Astrocyte (in vitro differentiated cells and primary cell): ENCODE measurements at regions not wholly inside any gene's neighbourhood (a gene's known extent, or its start where the extent isn't known, plus 50 kb on each side); places are given as distances from the start of the nearest gene placed in this dataset.

ENCODE experiments used
- DNase-seq: peaks from one replicate; pipeline ENCODE4 v3.0.0-alpha.2; 2010; ENCODE audit warnings: low read depth
- FAIRE-seq: peaks from 2 replicates; lab custom pipeline; 2011; peaks lifted over from hg19 to GRCh38; lab: Jason Lieb, UNC
- H2AFZ ChIP-seq: 2 replicates; pipeline ENCODE4 v1.6.0; 2012; ENCODE audit warnings: low read depth, low read length, inconsistent platforms
- H3K27ac ChIP-seq: 2 replicates; pipeline ENCODE4 v1.5.1; 2011; ENCODE audit warnings: low read depth, low read length, inconsistent platforms
- H3K27me3 ChIP-seq: 2 replicates; pipeline ENCODE4 v1.6.0; 2011; ENCODE audit warnings: low read length, inconsistent platforms; ENCODE audit not compliant: insufficient read depth
- H3K36me3 ChIP-seq: 2 replicates; pipeline ENCODE4 v1.5.1; 2011; ENCODE audit warnings: low read length, inconsistent platforms; ENCODE audit not compliant: insufficient read depth
- H3K4me1 ChIP-seq: 2 replicates; pipeline ENCODE4 v1.5.1; 2011; ENCODE audit warnings: low read length, inconsistent platforms; ENCODE audit not compliant: insufficient read depth
- H3K4me2 ChIP-seq: 2 replicates; pipeline ENCODE4 v1.6.0; 2012; ENCODE audit warnings: low read length, inconsistent platforms
- H3K4me3 ChIP-seq: 2 replicates; pipeline ENCODE4 v1.5.1; 2011; ENCODE audit warnings: low read depth, mild to moderate bottlenecking, low read length, inconsistent platforms; ENCODE audit not compliant: insufficient read depth
- H3K79me2 ChIP-seq: 2 replicates; pipeline ENCODE4 v1.6.0; 2012; ENCODE audit warnings: mild to moderate bottlenecking, low read length, inconsistent platforms; ENCODE audit not compliant: insufficient read depth
- H3K9ac ChIP-seq: 2 replicates; pipeline ENCODE4 v1.6.0; 2012; ENCODE audit warnings: mild to moderate bottlenecking, low read length, inconsistent platforms
- H3K9me3 ChIP-seq: 2 replicates; pipeline ENCODE4 v1.5.1; 2012; ENCODE audit warnings: low read depth, mild to moderate bottlenecking, low read length, inconsistent platforms; ENCODE audit not compliant: insufficient read depth
- H4K20me1 ChIP-seq: 2 replicates; pipeline ENCODE4 v1.6.0; 2012; ENCODE audit warnings: low read length, inconsistent platforms; ENCODE audit not compliant: insufficient read depth
- H3K27ac Mint-ChIP-seq: one replicate; pipeline ENCODE4 v1.8.0; 2021; ENCODE audit warnings: mild to moderate bottlenecking, mixed read lengths; ENCODE audit not compliant: unreplicated experiment
- H3K27me3 Mint-ChIP-seq: one replicate; pipeline ENCODE4 v1.8.0; 2021; ENCODE audit warnings: low read depth, mixed read lengths; ENCODE audit not compliant: unreplicated experiment
- H3K36me3 Mint-ChIP-seq: one replicate; pipeline ENCODE4 v1.8.0; 2021; ENCODE audit warnings: low read depth, mixed read lengths; ENCODE audit not compliant: unreplicated experiment
- H3K4me1 Mint-ChIP-seq: one replicate; pipeline ENCODE4 v1.8.0; 2021; ENCODE audit warnings: low read depth, mixed read lengths; ENCODE audit not compliant: unreplicated experiment
- H3K4me3 Mint-ChIP-seq: one replicate; pipeline ENCODE4 v1.8.0; 2021; ENCODE audit warnings: mild to moderate bottlenecking, moderate library complexity, mixed read lengths; ENCODE audit not compliant: unreplicated experiment
- H3K9me3 Mint-ChIP-seq: one replicate; pipeline ENCODE4 v1.8.0; 2021; ENCODE audit warnings: mild to moderate bottlenecking, mixed read lengths; ENCODE audit not compliant: unreplicated experiment
- CTCF ChIP-seq: IDR thresholded peaks from 2 replicates; pipeline ENCODE4 v1.5.1; 2011; ENCODE audit warnings: low read depth, mild to moderate bottlenecking, inconsistent platforms, low read length, moderate library complexity; ENCODE audit not compliant: insufficient read depth
- EZH2 ChIP-seq: IDR thresholded peaks from 2 replicates; pipeline ENCODE4 v1.6.1; 2012; ENCODE audit warnings: mild to moderate bottlenecking, low read length, inconsistent platforms; ENCODE audit not compliant: insufficient read depth

GRCh38 chr10:111811517-111811916, 372.0 kb downstream of the GPAM start:
- no peak overlapping the region for H3K27ac Mint-ChIP-seq

GRCh38 chr10:111820471-111820870, 363.1 kb downstream of the GPAM start:
- Histone ChIP-seq H2AFZ (no peak overlapping the region), H3K9me3 (no peaks in the 10 kb centered on the region), H3K27ac (no peak overlapping the region), H4K20me1 (no peaks in the 10 kb centered on the region), H3K4me3 (no peak overlapping the region), H3K79me2 (no peaks in the 10 kb centered on the region), H3K4me2 (no peak overlapping the region), H3K4me1 (no peaks in the 10 kb centered on the region), H3K27me3 (no peaks in the 10 kb centered on the region), H3K9ac (no peak overlapping the region), H3K36me3 (no peaks in the 10 kb centered on the region)
- no peaks in the 10 kb centered on the region for H3K9me3 Mint-ChIP-seq
- no peak overlapping the region for H3K4me3 Mint-ChIP-seq
- FAIRE-seq (peak; percentile 68), DNase-seq (no peak)
- H3K36me3 Mint-ChIP-seq, result no peaks in the 10 kb centered on the region
- H3K27me3 Mint-ChIP-seq, result peaks cover 3% of the 10 kb centered on the region
- H3K27ac Mint-ChIP-seq, result no peak overlapping the region
- TF ChIP-seq EZH2, result no peak
- no peak for TF ChIP-seq CTCF
- no peaks in the 10 kb centered on the region for H3K4me1 Mint-ChIP-seq

More at GRCh38 chr10:111811517-111811916, 372.0 kb downstream of the GPAM start:
- no peak overlapping the region for H3K9ac ChIP-seq
- no peaks in the 10 kb centered on the region for H3K9me3 ChIP-seq
- H3K27ac ChIP-seq, result no peak overlapping the region
- H3K4me2 ChIP-seq, result no peak overlapping the region
- no peaks in the 10 kb centered on the region for H3K27me3 ChIP-seq
- H4K20me1 ChIP-seq, result no peaks in the 10 kb centered on the region
- peaks cover 5% of the 10 kb centered on the region for H3K27me3 Mint-ChIP-seq
- DNase-seq (no peak), FAIRE-seq (no peak)
- no peaks in the 10 kb centered on the region for H3K4me1 ChIP-seq
- H3K4me3 ChIP-seq, result no peak overlapping the region
- no peak overlapping the region for H3K4me3 Mint-ChIP-seq
- H3K4me1 Mint-ChIP-seq, result no peaks in the 10 kb centered on the region
- no peaks in the 10 kb centered on the region for H3K79me2 ChIP-seq
- TF ChIP-seq EZH2 (no peak), CTCF (no peak)
- no peaks in the 10 kb centered on the region for H3K9me3 Mint-ChIP-seq
- H3K36me3 Mint-ChIP-seq, result no peaks in the 10 kb centered on the region
- H2AFZ ChIP-seq, result no peak overlapping the region
- H3K36me3 ChIP-seq, result no peaks in the 10 kb centered on the region

GRCh38 chr10:111821871-111822270, 361.7 kb downstream of the GPAM start:
- Histone ChIP-seq H3K4me1 (no peaks in the 10 kb centered on the region), H4K20me1 (no peaks in the 10 kb centered on the region), H3K79me2 (no peaks in the 10 kb centered on the region), H2AFZ (no peak overlapping the region), H3K4me2 (no peak overlapping the region), H3K4me3 (no peak overlapping the region), H3K27me3 (no peaks in the 10 kb centered on the region), H3K9ac (no peak overlapping the region), H3K27ac (no peak overlapping the region), H3K9me3 (no peaks in the 10 kb centered on the region), H3K36me3 (no peaks in the 10 kb centered on the region)
- Mint-ChIP-seq H3K36me3 (no peaks in the 10 kb centered on the region), H3K9me3 (no peaks in the 10 kb centered on the region), H3K27me3 (peaks cover 5% of the 10 kb centered on the region), H3K27ac (no peak overlapping the region), H3K4me3 (no peak overlapping the region), H3K4me1 (no peaks in the 10 kb centered on the region)
- DNase-seq (no peak), FAIRE-seq (no peak)
- TF ChIP-seq CTCF (no peak), EZH2 (no peak)
